OCI-LY3 (cell line): ENCODE measurements at regions not wholly inside any gene's neighbourhood (a gene's known extent, or its start where the extent isn't known, plus 50 kb on each side); places are given as distances from the start of the nearest gene placed in this dataset.

ENCODE experiments used
- EZH2phosphoT487 ChIP-seq: fragments of 200-600 bp; shearing (Covaris generic); IDR thresholded peaks from 2 replicates; pipeline ENCODE4 v1.6.1; 2018; ENCODE audit warnings: antibody characterized with exemption, mixed run types, low read depth
- TF ChIP-seq, protein P1 (sequence below): fragments of 200-600, 300-600 bp; sonication (generic); IDR thresholded peaks from 2 replicates; pipeline ENCODE4 v1.5.1; 2014; ENCODE audit warnings: antibody characterized with exemption, low read length, low read depth

GRCh38 chr3:159627229-159627628 is 361.4 kb upstream of the IL12A start:
- TF ChIP-seq, protein P1, sequence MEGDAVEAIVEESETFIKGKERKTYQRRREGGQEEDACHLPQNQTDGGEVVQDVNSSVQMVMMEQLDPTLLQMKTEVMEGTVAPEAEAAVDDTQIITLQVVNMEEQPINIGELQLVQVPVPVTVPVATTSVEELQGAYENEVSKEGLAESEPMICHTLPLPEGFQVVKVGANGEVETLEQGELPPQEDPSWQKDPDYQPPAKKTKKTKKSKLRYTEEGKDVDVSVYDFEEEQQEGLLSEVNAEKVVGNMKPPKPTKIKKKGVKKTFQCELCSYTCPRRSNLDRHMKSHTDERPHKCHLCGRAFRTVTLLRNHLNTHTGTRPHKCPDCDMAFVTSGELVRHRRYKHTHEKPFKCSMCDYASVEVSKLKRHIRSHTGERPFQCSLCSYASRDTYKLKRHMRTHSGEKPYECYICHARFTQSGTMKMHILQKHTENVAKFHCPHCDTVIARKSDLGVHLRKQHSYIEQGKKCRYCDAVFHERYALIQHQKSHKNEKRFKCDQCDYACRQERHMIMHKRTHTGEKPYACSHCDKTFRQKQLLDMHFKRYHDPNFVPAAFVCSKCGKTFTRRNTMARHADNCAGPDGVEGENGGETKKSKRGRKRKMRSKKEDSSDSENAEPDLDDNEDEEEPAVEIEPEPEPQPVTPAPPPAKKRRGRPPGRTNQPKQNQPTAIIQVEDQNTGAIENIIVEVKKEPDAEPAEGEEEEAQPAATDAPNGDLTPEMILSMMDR: no peak
- TF ChIP-seq EZH2phosphoT487: no peak
